ENCODE measurements at regions not wholly inside any gene's neighbourhood (a gene's known extent, or its start where the extent isn't known, plus 50 kb on each side); places are given as distances from the start of the nearest gene placed in this dataset.

DNA sequence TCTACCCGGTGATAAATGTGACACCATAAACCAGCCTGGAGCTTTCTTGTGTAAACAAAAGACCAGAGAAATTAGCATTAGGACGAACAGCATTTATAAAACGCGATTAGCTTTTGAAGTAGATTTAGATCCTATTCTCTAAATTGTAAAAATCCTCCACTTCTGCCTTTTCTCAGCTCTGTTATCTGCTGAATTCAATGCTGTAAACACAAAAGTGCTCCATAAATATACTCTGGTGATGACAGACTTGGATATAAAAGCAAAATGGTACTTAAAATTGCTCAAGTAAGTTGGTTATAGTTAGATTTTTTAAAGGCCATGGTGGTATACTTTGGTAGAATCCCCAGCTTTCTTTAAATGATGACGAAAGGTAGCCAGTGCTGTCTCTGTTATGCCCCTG lies 114.6 kb upstream of the RMST start:
- DNase-seq, result no peak

DNA sequence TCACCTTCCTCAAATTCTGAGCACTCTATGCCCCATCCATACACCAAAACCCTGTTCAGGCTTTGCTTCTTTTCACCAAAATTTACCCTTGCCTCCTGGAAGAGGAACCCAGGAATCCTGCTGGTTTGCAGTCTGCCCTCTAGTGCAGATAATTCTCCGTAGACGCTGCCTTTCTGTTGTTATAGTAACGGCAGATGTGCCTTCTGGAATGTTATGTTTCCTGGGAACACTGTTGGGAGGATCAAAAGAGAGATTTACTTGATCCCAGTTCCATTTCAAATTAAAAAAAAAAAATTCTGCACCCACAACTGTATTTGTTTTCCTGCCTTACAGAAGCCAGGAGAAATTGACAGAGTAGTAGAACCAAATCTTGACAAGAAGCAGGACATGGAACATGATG lies 104.2 kb upstream of the RMST start:
- DNase-seq, result no peak

GRCh38 chr12:97359021-97359690 lies 103.4 kb upstream of the RMST start:
- no peak for DNase-seq

GRCh38 chr12:97363693-97364092 lies 98.9 kb upstream of the RMST start:
- DNase-seq, result no peak

DNA sequence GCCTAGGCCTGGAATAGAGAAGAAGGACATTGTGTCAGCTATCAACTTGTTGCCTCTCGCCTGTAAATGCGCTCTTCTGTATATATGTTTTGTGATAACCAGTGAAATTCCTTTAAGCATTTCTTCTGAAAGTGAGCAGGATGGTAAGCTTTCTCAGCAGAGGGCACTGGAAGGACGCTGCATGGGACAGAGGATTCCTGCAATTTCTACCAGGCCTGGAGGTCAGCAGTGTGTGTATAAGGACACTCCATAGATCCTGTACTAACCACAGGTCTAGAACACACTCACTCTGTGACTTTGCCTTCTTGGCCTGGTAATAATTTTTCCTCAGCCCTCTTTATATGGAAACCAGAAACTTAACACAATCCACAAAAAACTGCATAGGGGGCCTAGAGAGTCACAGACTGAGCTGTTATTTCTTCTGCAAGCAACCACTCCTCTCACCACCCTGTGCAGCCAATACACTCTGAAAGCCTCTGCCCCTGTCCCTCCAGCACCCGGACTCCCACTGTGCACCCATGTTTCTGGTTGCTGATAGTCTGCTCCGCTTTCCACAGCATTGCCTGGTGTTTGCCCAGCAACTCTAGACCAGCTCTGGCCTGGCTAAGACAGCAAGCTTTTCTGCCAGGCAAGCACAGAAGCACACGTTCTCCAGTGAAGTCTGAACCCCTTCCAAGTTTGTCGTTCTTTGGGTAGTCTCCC lies 94.0 kb upstream of the RMST start:
- no peak for DNase-seq

GRCh38 chr12:97375310-97375709 lies 87.3 kb upstream of the RMST start:
- no peak for DNase-seq

- no peak for DNase-seq
Observed at GRCh38 chr12:97380440-97380839, 82.2 kb upstream of the RMST start.

- no peak for DNase-seq
Observed at GRCh38 chr12:97385121-97385520, 77.5 kb upstream of the RMST start.

DNA sequence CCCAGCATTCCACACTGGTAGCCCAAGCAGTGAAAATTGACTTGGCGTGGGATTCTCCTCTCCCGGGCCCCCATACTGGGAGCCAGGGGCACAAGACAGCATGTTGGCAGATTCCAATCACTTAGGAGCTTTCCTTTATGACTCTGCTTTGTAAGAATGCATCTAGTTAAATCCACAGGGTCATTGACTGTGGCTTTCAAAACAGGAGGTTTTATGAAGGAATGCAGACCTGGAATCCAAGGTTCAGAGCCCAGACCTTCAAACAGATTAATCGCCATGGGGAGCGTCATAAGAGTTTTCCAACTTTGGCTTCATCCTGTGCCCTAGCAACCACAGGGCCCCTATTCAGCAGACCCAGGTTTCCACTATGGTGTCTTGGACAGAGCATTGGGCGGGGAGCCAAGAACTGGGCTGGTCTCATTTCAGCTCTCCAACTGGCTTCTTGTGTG lies 76.4 kb upstream of the RMST start:
- DNase-seq, result no peak

DNA sequence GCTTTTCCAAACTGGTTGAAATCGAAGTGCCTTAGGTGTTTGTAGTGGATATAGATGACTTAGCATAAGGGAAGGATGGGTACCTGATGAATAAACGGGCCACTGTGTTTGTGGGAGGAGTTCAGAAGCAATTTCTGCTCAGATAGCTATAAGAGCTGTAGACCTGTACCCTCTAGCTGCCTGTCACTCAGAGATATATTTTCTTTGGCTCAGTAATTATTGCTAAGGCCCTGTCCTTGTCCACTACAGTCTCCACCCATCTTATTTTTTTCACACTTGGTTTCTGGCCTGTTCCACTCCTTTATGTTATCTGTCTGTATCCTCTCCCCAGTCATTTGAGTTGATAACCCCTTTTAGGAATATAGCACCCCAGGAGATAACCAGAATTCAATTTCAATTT lies 74.8 kb upstream of the RMST start:
- DNase-seq, result no peak

DNA sequence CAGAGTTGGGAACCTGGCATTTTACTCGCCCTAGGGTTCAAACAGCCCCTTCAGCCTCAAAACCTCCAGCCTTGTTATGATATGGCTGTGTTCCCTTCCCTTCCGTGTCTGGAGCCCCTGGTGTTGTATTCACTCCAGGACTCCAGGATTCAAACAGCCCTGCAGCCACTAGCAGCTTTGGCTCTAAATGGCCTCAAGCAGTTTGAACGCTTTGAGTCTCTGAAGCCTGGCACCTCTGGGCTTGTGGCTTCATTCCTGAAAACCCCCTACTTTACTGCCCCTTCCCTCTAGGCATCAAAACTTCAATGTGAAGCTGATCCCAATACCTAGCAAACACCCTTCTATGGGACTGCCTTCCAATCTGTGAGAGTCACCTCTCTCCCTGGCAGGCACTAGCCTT lies 67.9 kb upstream of the RMST start:
- DNase-seq, result no peak

DNA sequence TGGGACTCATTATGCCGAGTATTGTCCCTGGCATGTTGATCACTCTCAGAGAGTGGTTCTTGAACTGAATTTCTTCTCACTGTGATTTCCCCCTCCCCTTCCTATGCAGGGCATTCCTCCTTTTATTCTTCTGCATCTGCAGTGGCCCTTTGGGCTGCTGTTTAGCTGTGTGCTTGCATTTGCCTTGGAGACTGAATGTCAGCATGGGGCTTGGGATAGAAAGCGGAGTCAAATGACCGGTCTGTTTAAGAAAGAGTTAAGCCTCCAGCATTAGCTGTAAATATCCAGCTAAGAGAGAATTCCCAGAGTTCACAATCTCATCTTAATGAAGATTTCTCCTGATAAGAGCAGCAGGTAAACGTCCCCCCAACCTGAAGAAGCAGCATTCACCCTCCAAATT lies 65.6 kb upstream of the RMST start:
- DNase-seq, result no peak

DNA sequence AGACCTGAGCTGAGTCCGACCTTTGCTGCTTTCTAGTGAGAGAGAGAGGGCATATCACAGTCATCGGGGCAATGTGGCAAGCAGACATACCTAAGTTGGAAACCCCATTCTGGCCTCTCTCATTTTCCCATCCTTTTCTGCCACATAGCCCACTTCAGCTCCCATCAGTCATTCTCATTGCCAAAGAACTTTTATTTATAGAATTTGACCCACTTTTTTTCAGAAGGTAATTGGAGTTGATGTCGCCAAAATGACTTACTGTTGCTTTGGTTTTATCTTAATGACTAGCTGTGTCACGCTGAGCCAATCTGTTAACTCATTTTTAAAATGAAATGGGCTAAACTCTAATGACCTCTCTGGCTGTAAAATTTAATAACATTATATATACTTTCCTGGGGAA lies 63.9 kb upstream of the RMST start:
- no peak for DNase-seq

DNA sequence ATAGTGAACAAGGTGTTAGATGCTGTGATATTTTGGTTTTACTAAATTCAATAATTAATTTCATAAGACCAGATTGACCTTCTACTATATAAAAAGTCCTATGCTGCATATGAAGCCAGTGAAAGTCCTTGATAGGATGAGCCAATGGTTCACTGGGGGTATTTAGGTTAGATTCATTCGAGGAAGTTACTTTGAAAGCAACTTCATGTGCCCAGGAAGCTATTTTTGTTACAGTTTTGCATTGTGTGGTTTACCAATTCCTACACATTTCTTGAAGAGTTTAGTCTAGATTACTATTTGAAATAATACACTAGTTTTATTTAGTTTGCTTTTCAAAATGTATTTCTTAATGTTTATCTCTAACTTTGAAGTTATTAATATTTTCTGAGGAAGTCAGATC lies 58.5 kb upstream of the RMST start:
- DNase-seq, result no peak

- DNase-seq, result peak; percentile 14
Observed at GRCh38 chr12:97404543-97404942, 58.1 kb upstream of the RMST start.

DNA sequence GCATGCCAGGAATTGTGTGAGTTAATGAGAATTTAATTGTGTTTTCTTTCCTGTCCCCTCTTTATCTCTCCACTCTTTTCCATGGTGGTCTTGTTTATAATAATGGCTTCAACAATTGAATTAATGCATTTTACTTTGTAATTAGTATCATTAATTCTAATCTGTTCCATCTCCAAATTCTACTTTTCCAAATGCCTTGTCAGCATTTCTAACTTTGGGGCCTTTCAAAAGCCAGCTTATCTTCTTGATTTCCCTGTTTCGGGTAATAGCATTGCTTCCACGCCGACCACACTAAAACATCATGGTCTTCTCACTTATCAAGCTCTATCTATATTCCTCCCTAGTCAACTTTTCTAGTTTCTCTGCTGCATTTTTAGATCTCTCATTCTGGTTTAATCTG lies 54.2 kb upstream of the RMST start:
- DNase-seq, result no peak

- no peak for DNase-seq
Observed at GRCh38 chr12:97411341-97411740, 51.3 kb upstream of the RMST start.
